Spinal cord (tissue), 9 donors: ENCODE measurements at regions not wholly inside any gene's neighbourhood (a gene's known extent, or its start where the extent isn't known, plus 50 kb on each side); places are given as distances from the start of the nearest gene placed in this dataset.

ENCODE experiments used
- DNase-seq, 6 donors: peaks; one replicate each; pipeline versions ENCODE4 v3.0.0 to v3.0.0-alpha.2; 2013 to 2015; ENCODE audit warnings: low spot score in 6 of 6, low read depth in 4 of 6
- H3K27ac ChIP-seq: one replicate; pipeline ENCODE4 v1.5.1; 2013; ENCODE audit warnings: low read depth, low read length, control low read depth
- H3K27me3 ChIP-seq: one replicate; pipeline ENCODE4 v1.6.1; 2013; ENCODE audit warnings: low read length; ENCODE audit not compliant: control insufficient read depth, insufficient read depth
- H3K36me3 ChIP-seq: one replicate; pipeline ENCODE4 v1.6.1; 2013; ENCODE audit warnings: low read length; ENCODE audit not compliant: control insufficient read depth, insufficient read depth
- H3K4me1 ChIP-seq: one replicate; pipeline ENCODE4 v1.6.1; 2013; ENCODE audit warnings: low read length; ENCODE audit not compliant: control insufficient read depth, insufficient read depth
- H3K4me3 ChIP-seq: one replicate; pipeline ENCODE4 v1.5.1; 2013; ENCODE audit warnings: low read depth, low read length, control low read depth
- H3K9me3 ChIP-seq: one replicate; pipeline ENCODE4 v1.6.1; 2013; ENCODE audit warnings: low read length; ENCODE audit not compliant: control insufficient read depth, insufficient read depth
- WGBS: methylation state at CpG from one replicate; pipeline ENCODE4 v1.1.5; 2013; ENCODE audit warnings: missing lambda C conversion rate; ENCODE audit not compliant: insufficient coverage; 5-methylcytosine and 5-hydroxymethylcytosine counted together
- donor health status: healthy.

GRCh38 chr3:162193148-162194095 is 696.8 kb downstream of the OTOL1 start:
- Histone ChIP-seq H3K9me3 (no peaks in the 10 kb centered on the region), H3K36me3 (no peaks in the 10 kb centered on the region), H3K4me1 (no peaks in the 10 kb centered on the region), H3K27ac (no peak overlapping the region), H3K27me3 (no peaks in the 10 kb centered on the region), H3K4me3 (no peak overlapping the region)
- DNase-seq: peak in 1 of 6 donors; percentile 71
- WGBS: no CpG with 5 or more reads among the region's 4 CpGs

GRCh38 chr3:162195147-162195546 is 698.5 kb downstream of the OTOL1 start:
- Histone ChIP-seq H3K27ac (no peak overlapping the region), H3K4me3 (no peak overlapping the region), H3K27me3 (no peaks in the 10 kb centered on the region), H3K4me1 (no peaks in the 10 kb centered on the region), H3K9me3 (no peaks in the 10 kb centered on the region), H3K36me3 (no peaks in the 10 kb centered on the region)
- DNase-seq: no peak
- WGBS: 77% methylated on average over 3 of the region's 3 CpGs

- no CpG with 5 or more reads among the region's 2 CpGs for WGBS
- Histone ChIP-seq H3K4me3 (no peak overlapping the region), H3K36me3 (no peaks in the 10 kb centered on the region), H3K4me1 (no peaks in the 10 kb centered on the region), H3K27ac (no peak overlapping the region), H3K27me3 (no peaks in the 10 kb centered on the region), H3K9me3 (no peaks in the 10 kb centered on the region)
- DNase-seq: no peak
Measured at GRCh38 chr3:162196964-162197363, 700.4 kb downstream of the OTOL1 start.

- WGBS: no CpG with 5 or more reads among the region's 7 CpGs
- no peaks in the 10 kb centered on the region for H3K27me3 ChIP-seq
- no peak overlapping the region for H3K4me3 ChIP-seq
- H3K9me3 ChIP-seq: no peaks in the 10 kb centered on the region
- no peak overlapping the region for H3K27ac ChIP-seq
- H3K36me3 ChIP-seq: no peaks in the 10 kb centered on the region
- H3K4me1 ChIP-seq: no peaks in the 10 kb centered on the region
- no peak for DNase-seq
Measured at GRCh38 chr3:162200836-162201235, 704.2 kb downstream of the OTOL1 start.

GRCh38 chr3:162206648-162207047 is 710.0 kb downstream of the OTOL1 start:
- no peak overlapping the region for H3K27ac ChIP-seq
- no CpG with 5 or more reads among the region's 1 CpG for WGBS
- H3K4me3 ChIP-seq: no peak overlapping the region
- no peaks in the 10 kb centered on the region for H3K9me3 ChIP-seq
- DNase-seq: no peak
- no peaks in the 10 kb centered on the region for H3K36me3 ChIP-seq
- H3K4me1 ChIP-seq: no peaks in the 10 kb centered on the region
- no peaks in the 10 kb centered on the region for H3K27me3 ChIP-seq

- no peaks in the 10 kb centered on the region for H3K36me3 ChIP-seq
- H3K27ac ChIP-seq: no peak overlapping the region
- H3K27me3 ChIP-seq: no peaks in the 10 kb centered on the region
- H3K9me3 ChIP-seq: no peaks in the 10 kb centered on the region
- H3K4me1 ChIP-seq: no peaks in the 10 kb centered on the region
- DNase-seq: no peak
- no peak overlapping the region for H3K4me3 ChIP-seq
Measured at GRCh38 chr3:162211470-162211869, 714.9 kb downstream of the OTOL1 start.

- no peak overlapping the region for H3K4me3 ChIP-seq
- H3K4me1 ChIP-seq: no peaks in the 10 kb centered on the region
- H3K9me3 ChIP-seq: no peaks in the 10 kb centered on the region
- no peak overlapping the region for H3K27ac ChIP-seq
- WGBS: no CpG with 5 or more reads among the region's 2 CpGs
- H3K36me3 ChIP-seq: no peaks in the 10 kb centered on the region
- no peak for DNase-seq
- no peaks in the 10 kb centered on the region for H3K27me3 ChIP-seq
Measured at GRCh38 chr3:162213196-162213595, 716.6 kb downstream of the OTOL1 start.

GRCh38 chr3:162213956-162214355 is 717.3 kb downstream of the OTOL1 start:
- Histone ChIP-seq H3K27ac (no peak overlapping the region), H3K4me3 (no peak overlapping the region), H3K4me1 (no peaks in the 10 kb centered on the region), H3K36me3 (no peaks in the 10 kb centered on the region), H3K27me3 (no peaks in the 10 kb centered on the region), H3K9me3 (no peaks in the 10 kb centered on the region)
- no peak for DNase-seq
- WGBS: 100% methylated on average over 2 of the region's 3 CpGs

- H3K27me3 ChIP-seq: no peaks in the 10 kb centered on the region
- peak in 1 of 6 donors; percentile 83 for DNase-seq
- H3K4me3 ChIP-seq: no peak overlapping the region
- H3K4me1 ChIP-seq: no peaks in the 10 kb centered on the region
- no peaks in the 10 kb centered on the region for H3K9me3 ChIP-seq
- H3K27ac ChIP-seq: no peak overlapping the region
- 58% methylated on average over 1 of the region's 1 CpG for WGBS
- H3K36me3 ChIP-seq: no peaks in the 10 kb centered on the region
Measured at GRCh38 chr3:162217647-162218046, 721.0 kb downstream of the OTOL1 start.

GRCh38 chr3:162218479-162218878 is 721.9 kb downstream of the OTOL1 start:
- Histone ChIP-seq H3K36me3 (no peaks in the 10 kb centered on the region), H3K27ac (no peak overlapping the region), H3K4me1 (no peaks in the 10 kb centered on the region), H3K9me3 (no peaks in the 10 kb centered on the region), H3K4me3 (no peak overlapping the region), H3K27me3 (no peaks in the 10 kb centered on the region)
- WGBS: 100% methylated on average over 1 of the region's 4 CpGs
- no peak for DNase-seq
